PC-3 (cell line): ENCODE measurements at regions not wholly inside any gene's neighbourhood (a gene's known extent, or its start where the extent isn't known, plus 50 kb on each side); places are given as distances from the start of the nearest gene placed in this dataset.

Experiments
- ATAC-seq: fragments of 200-7000 bp; cut with Tn5 transposase; 2 replicates; pipeline ENCODE4 v1.9.1; 2020; ENCODE audit warnings: mild to moderate bottlenecking, moderate library complexity
- BruUV-seq: library from RNA; stranded (reverse); fragments of 400-500 nt; replicated peaks from 2 replicates; lab custom pipeline; 2021; lab: Mats Ljungman, UMichigan
- CTCF ChIA-PET: fragments of 300-600 bp; sonication (Branson Sonifier 250); formaldehyde crosslinking; loops from one replicate; lab custom pipeline; 2022; ENCODE audit warnings: antibody characterized with exemption; lab: Charles Lee
- POLR2A ChIA-PET: fragments of 300-600 bp; sonication (Branson Sonifier 250); formaldehyde crosslinking; loops from one replicate; lab custom pipeline; 2022; ENCODE audit warnings: antibody characterized with exemption; ENCODE audit not compliant: unreplicated experiment; lab: Charles Lee
- DNase-seq: peaks from one replicate; pipeline ENCODE4 v3.0.0-alpha.2; 2015
- H2AFZ ChIP-seq: fragments of 300-600 bp; sonication (generic); 2 replicates; pipeline ENCODE4 v1.6.0; 2016; ENCODE audit warnings: antibody characterized with exemption, low read length
- H3F3A ChIP-seq: fragments of 300-600 bp; sonication (generic); one replicate; pipeline ENCODE4 v1.6.0; 2017; ENCODE audit warnings: antibody characterized with exemption, low read length, control low read depth, mild to moderate bottlenecking; ENCODE audit not compliant: unreplicated experiment
- H3K27ac ChIP-seq: fragments of 300-600 bp; sonication (generic); 2 replicates; pipeline ENCODE4 v1.5.1; 2016; ENCODE audit warnings: mild to moderate bottlenecking, low read length
- H3K27me3 ChIP-seq: fragments of 300-600 bp; sonication (generic); 2 replicates; pipeline ENCODE4 v1.6.1; 2016; ENCODE audit warnings: low read length, mixed read lengths
- H3K36me3 ChIP-seq: fragments of 300-600 bp; sonication (generic); 2 replicates; pipeline ENCODE4 v1.6.1; 2016; ENCODE audit warnings: low read depth, mixed run types, low read length, mixed read lengths
- H3K4me1 ChIP-seq: fragments of 300-600 bp; sonication (generic); 2 replicates; pipeline ENCODE4 v1.5.1; 2016; ENCODE audit warnings: low read length; ENCODE audit not compliant: insufficient read depth
- H3K4me2 ChIP-seq: fragments of 300-600 bp; sonication (generic); 2 replicates; pipeline ENCODE4 v1.6.0; 2016; ENCODE audit warnings: low read length
- H3K4me3 ChIP-seq: fragments of 300-600 bp; sonication (generic); 2 replicates; pipeline ENCODE4 v1.5.1; 2016; ENCODE audit warnings: mild to moderate bottlenecking, low read length, mixed read lengths
- H3K79me2 ChIP-seq: fragments of 300-600 bp; sonication (generic); 2 replicates; pipeline ENCODE4 v1.6.1; 2017; ENCODE audit warnings: low read length, mixed read lengths
- H3K9ac ChIP-seq: fragments of 300-600 bp; sonication (generic); 2 replicates; pipeline ENCODE4 v1.6.0; 2016; ENCODE audit warnings: mild to moderate bottlenecking, low read length
- H3K9me2 ChIP-seq: fragments of 300-600 bp; sonication (generic); replicated peaks from 2 replicates; pipeline ENCODE4 v1.6.1; 2016; ENCODE audit warnings: mixed run types, low read length, mixed read lengths
- H3K9me3 ChIP-seq: fragments of 300-600 bp; sonication (generic); 2 replicates; pipeline ENCODE4 v1.6.1; 2016; ENCODE audit warnings: low read length, mixed read lengths
- H4K20me1 ChIP-seq: fragments of 300-600 bp; sonication (generic); 2 replicates; pipeline ENCODE4 v1.6.1; 2016; ENCODE audit warnings: low read length, mixed read lengths
- CTCF ChIP-seq: fragments of 300-600 bp; sonication (generic); conservative IDR thresholded peaks from 2 replicates; pipeline ENCODE4 v1.5.1; 2017; ENCODE audit warnings: antibody characterized with exemption, low read depth, mild to moderate bottlenecking, low read length
- EZH2 ChIP-seq: fragments of 300-600 bp; sonication (generic); IDR thresholded peaks from one replicate; pipeline ENCODE4 v1.6.1; 2017; ENCODE audit warnings: antibody characterized with exemption, mild to moderate bottlenecking, low read length; ENCODE audit not compliant: unreplicated experiment
- EZH2phosphoT487 ChIP-seq: fragments of 300-600 bp; sonication (generic); IDR thresholded peaks from 2 replicates; pipeline ENCODE4 v1.6.1; 2018; ENCODE audit warnings: mild to moderate bottlenecking, antibody characterized with exemption, low read length, borderline replicate concordance
- intact Hi-C: fragments of 100-400 bp; cut with micrococcal nuclease; formaldehyde crosslinking; loops from 2 replicates; pipeline ENCODE4 v1.9.0; 2023

GRCh38 chr16:9495824-9496223 lies 404.4 kb downstream of the HAPSTR1 start:
- CTCF ChIA-PET: no interaction called here
- no TSS peak for BruUV-seq
- no peak overlapping the region for H3K4me3 ChIP-seq
- H3K27me3 ChIP-seq: no peaks in the 10 kb centered on the region
- no peaks in the 10 kb centered on the region for H3K4me1 ChIP-seq
- intact Hi-C loops: no loop called here
- H3K9me2 ChIP-seq: no peaks in the 10 kb centered on the region
- no peak for ATAC-seq
- H3K79me2 ChIP-seq: no peaks in the 10 kb centered on the region
- no peak overlapping the region for H3K9ac ChIP-seq
- H4K20me1 ChIP-seq: no peaks in the 10 kb centered on the region
- no peaks in the 10 kb centered on the region for H3K9me3 ChIP-seq
- no peak for DNase-seq
- no peak overlapping the region for H3K27ac ChIP-seq
- no peak overlapping the region for H2AFZ ChIP-seq
- TF ChIP-seq CTCF (no peak), EZH2 (no peak), EZH2phosphoT487 (no peak)
- no peaks in the 10 kb centered on the region for H3K36me3 ChIP-seq
- POLR2A ChIA-PET: no interaction called here
- no peak overlapping the region for H3K4me2 ChIP-seq
- H3F3A ChIP-seq: no peaks in the 10 kb centered on the region

- TF ChIP-seq EZH2: no peak
- TF ChIP-seq EZH2phosphoT487: no peak
- no peak for TF ChIP-seq CTCF
- no peaks in the 10 kb centered on the region for H3K27me3 ChIP-seq
- no peaks in the 10 kb centered on the region for H3K79me2 ChIP-seq
- H3K4me1 ChIP-seq: no peaks in the 10 kb centered on the region
- H4K20me1 ChIP-seq: no peaks in the 10 kb centered on the region
- H3K4me2 ChIP-seq: no peak overlapping the region
- no peak for DNase-seq
- intact Hi-C loops: no loop called here
- no peak overlapping the region for H3K9ac ChIP-seq
- H3K4me3 ChIP-seq: no peak overlapping the region
- H3F3A ChIP-seq: no peaks in the 10 kb centered on the region
- H3K36me3 ChIP-seq: no peaks in the 10 kb centered on the region
- no peak for ATAC-seq
- H3K27ac ChIP-seq: no peak overlapping the region
- H3K9me2 ChIP-seq: no peaks in the 10 kb centered on the region
- POLR2A ChIA-PET: no interaction called here
- no peak overlapping the region for H2AFZ ChIP-seq
- BruUV-seq: no TSS peak
- CTCF ChIA-PET: no interaction called here
- H3K9me3 ChIP-seq: no peaks in the 10 kb centered on the region
Observed at GRCh38 chr16:9497750-9498149, 406.3 kb downstream of the HAPSTR1 start.

GRCh38 chr16:9499941-9500593 lies 408.6 kb downstream of the HAPSTR1 start:
- no peak for TF ChIP-seq EZH2phosphoT487
- no peak for TF ChIP-seq EZH2
- no peak for TF ChIP-seq CTCF
- Histone ChIP-seq H3K4me1 (no peaks in the 10 kb centered on the region), H3K27ac (no peak overlapping the region), H2AFZ (no peak overlapping the region), H4K20me1 (no peaks in the 10 kb centered on the region), H3K4me2 (no peak overlapping the region), H3K9ac (no peak overlapping the region), H3K4me3 (no peak overlapping the region), H3K9me2 (no peaks in the 10 kb centered on the region), H3K27me3 (no peaks in the 10 kb centered on the region), H3K9me3 (no peaks in the 10 kb centered on the region), H3K36me3 (no peaks in the 10 kb centered on the region), H3K79me2 (no peaks in the 10 kb centered on the region), H3F3A (no peaks in the 10 kb centered on the region)
- no peak for DNase-seq
- BruUV-seq: no TSS peak
- intact Hi-C loops: no loop called here
- ATAC-seq: no peak
- ChIA-PET CTCF (no interaction called here), POLR2A (no interaction called here)
